ENCODE measurements at regions not wholly inside any gene's neighbourhood (a gene's known extent, or its start where the extent isn't known, plus 50 kb on each side); places are given as distances from the start of the nearest gene placed in this dataset.

GRCh38 chr1:55466921-55467320 is 251.8 kb upstream of the USP24 start:
- DNase-seq, result no peak
- no peaks in the 10 kb centered on the region for H3K36me3 ChIP-seq (replicated peaks in 1 of 2; ENCODE audit: control insufficient read depth in 1 of 2, insufficient read depth in 2 of 2, low read length in 2 of 2)
- no peaks in the 10 kb centered on the region for H3K4me1 ChIP-seq (ENCODE audit: control insufficient read depth in 1 of 2, insufficient read depth in 2 of 2, low read length in 2 of 2)
- no peak overlapping the region for H3K27ac Mint-ChIP-seq
- no peaks in the 10 kb centered on the region for H4K20me1 ChIP-seq (ENCODE audit: insufficient read depth, low read length)
- no peaks in the 10 kb centered on the region for H3K36me3 Mint-ChIP-seq
- intact Hi-C loops (cut with micrococcal nuclease), result no loop called here
- no peak overlapping the region for H3K4me3 Mint-ChIP-seq
- H2AFZ ChIP-seq (ENCODE audit: insufficient read depth, low read depth, low read length, poor library complexity, severe bottlenecking), result no peak overlapping the region
- no peaks in the 10 kb centered on the region for H3K9me3 Mint-ChIP-seq
- no peak overlapping the region for H3K27ac ChIP-seq (ENCODE audit: low read depth in 1 of 2, low read length in 2 of 2)
- no peak overlapping the region for H3K4me2 ChIP-seq (replicated peaks; ENCODE audit: extremely low read depth, low read length, poor library complexity, severe bottlenecking)
- no peaks in the 10 kb centered on the region for H3K9me3 ChIP-seq (replicated peaks in 1 of 2; ENCODE audit: control insufficient read depth in 1 of 2, insufficient read depth in 1 of 2, low read length in 2 of 2)
- peaks cover 0 to 1% (median 0%) of the 10 kb centered on the region in 3 donors for H3K27me3 Mint-ChIP-seq (ENCODE audit: low read depth in 3 of 3)
- H3K79me2 ChIP-seq (ENCODE audit: insufficient read depth, low read length), result no peaks in the 10 kb centered on the region
- no peak overlapping the region for H3K9ac ChIP-seq (ENCODE audit: insufficient read depth, low read length, poor library complexity, severe bottlenecking)
- H3K27me3 ChIP-seq (ENCODE audit: control insufficient read depth in 2 of 2, insufficient read depth in 2 of 2, low read length in 2 of 2), result no peaks in the 10 kb centered on the region
- no peak for TF ChIP-seq CTCF (IDR thresholded peaks at IDR 0.05)
- H3K4me3 ChIP-seq (replicated peaks in 1 of 3; ENCODE audit: low read depth in 2 of 3, low read length in 3 of 3), result no peak overlapping the region
- WGBS (ENCODE audit: insufficient coverage), result no CpG with 5 or more reads among the region's 2 CpGs
- H3K4me1 Mint-ChIP-seq, result no peaks in the 10 kb centered on the region

DNA sequence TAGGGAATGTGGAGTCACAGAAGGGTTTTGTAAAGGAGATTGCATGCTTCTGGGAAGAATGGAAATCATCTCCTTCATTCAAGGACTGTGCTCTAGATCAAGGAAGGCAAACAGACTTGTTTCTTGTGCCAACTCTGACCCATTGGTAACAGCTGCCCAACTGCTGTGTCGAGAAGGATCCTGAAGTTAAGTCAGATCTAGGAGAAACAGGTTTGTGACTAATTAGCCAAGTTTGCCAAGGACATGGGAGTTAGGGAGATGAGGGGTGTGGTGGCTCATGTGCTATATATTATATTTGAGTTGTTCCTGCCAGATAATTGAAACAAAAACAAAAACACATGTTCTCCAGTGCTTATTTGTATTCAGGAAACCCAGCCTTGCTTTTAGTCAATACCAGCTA is 251.2 kb upstream of the USP24 start:
- no peak overlapping the region for H3K27ac Mint-ChIP-seq
- Histone ChIP-seq H3K4me3 (replicated peaks in 1 of 3; ENCODE audit: low read depth in 2 of 3, low read length in 3 of 3) (no peak overlapping the region), H4K20me1 (ENCODE audit: insufficient read depth, low read length) (no peaks in the 10 kb centered on the region), H3K4me2 (replicated peaks; ENCODE audit: extremely low read depth, low read length, poor library complexity, severe bottlenecking) (no peak overlapping the region), H3K4me1 (ENCODE audit: control insufficient read depth in 1 of 2, insufficient read depth in 2 of 2, low read length in 2 of 2) (no peaks in the 10 kb centered on the region), H3K9ac (ENCODE audit: insufficient read depth, low read length, poor library complexity, severe bottlenecking) (no peak overlapping the region), H3K9me3 (replicated peaks in 1 of 2; ENCODE audit: control insufficient read depth in 1 of 2, insufficient read depth in 1 of 2, low read length in 2 of 2) (no peaks in the 10 kb centered on the region), H3K79me2 (ENCODE audit: insufficient read depth, low read length) (no peaks in the 10 kb centered on the region), H3K36me3 (replicated peaks in 1 of 2; ENCODE audit: control insufficient read depth in 1 of 2, insufficient read depth in 2 of 2, low read length in 2 of 2) (no peaks in the 10 kb centered on the region), H2AFZ (ENCODE audit: insufficient read depth, low read depth, low read length, poor library complexity, severe bottlenecking) (no peak overlapping the region), H3K27me3 (ENCODE audit: control insufficient read depth in 2 of 2, insufficient read depth in 2 of 2, low read length in 2 of 2) (no peaks in the 10 kb centered on the region), H3K27ac (ENCODE audit: low read depth in 1 of 2, low read length in 2 of 2) (no peak overlapping the region)
- no peak for DNase-seq
- H3K9me3 Mint-ChIP-seq, result no peaks in the 10 kb centered on the region
- no CpG with 5 or more reads among the region's 1 CpG for WGBS (ENCODE audit: insufficient coverage)
- no peaks in the 10 kb centered on the region for H3K36me3 Mint-ChIP-seq
- intact Hi-C loops (cut with micrococcal nuclease), result no loop called here
- H3K4me1 Mint-ChIP-seq, result no peaks in the 10 kb centered on the region
- H3K4me3 Mint-ChIP-seq, result no peak overlapping the region
- TF ChIP-seq CTCF (IDR thresholded peaks at IDR 0.05), result no peak
- peaks cover 0 to 1% (median 0%) of the 10 kb centered on the region in 3 donors for H3K27me3 Mint-ChIP-seq (ENCODE audit: low read depth in 3 of 3)

Measured in CD14-positive monocyte (primary cell).